A549 (cell line): ENCODE measurements at regions not wholly inside any gene's neighbourhood (a gene's known extent, or its start where the extent isn't known, plus 50 kb on each side); places are given as distances from the start of the nearest gene placed in this dataset.

Experiments
- CBX2 ChIP-seq: fragments of 200-600 bp; sonication (generic); IDR thresholded peaks from 2 replicates; pipeline ENCODE4 v1.6.1; 2016; ENCODE audit warnings: low read depth, mild to moderate bottlenecking, borderline replicate concordance
- CBX8 ChIP-seq: fragments of 200-600 bp; sonication (generic); IDR thresholded peaks from 2 replicates; pipeline ENCODE4 v1.6.1; 2016
- CEBPB ChIP-seq, 2 experiments: fragments of >200 bp in 1 of 2; sonication (Bioruptor Twin) in 1 of 2; formaldehyde crosslinking in 1 of 2; IDR thresholded peaks; 2 replicates each; pipeline ENCODE4 v1.6.1; 2012 to 2016
- CHD2 ChIP-seq: fragments of 150-350 bp; IDR thresholded peaks from 2 replicates; pipeline ENCODE4 v1.6.1; 2014; ENCODE audit warnings: low read length; ENCODE audit not compliant: partially characterized antibody
- EHF ChIP-seq: fragments of 250-450 bp; sonication (Bioruptor Pico); IDR thresholded peaks from 2 replicates; pipeline ENCODE4 v1.5.0; 2020; ENCODE audit warnings: mild to moderate bottlenecking
- MAZ ChIP-seq: fragments of 150-350 bp; IDR thresholded peaks from 2 replicates; pipeline ENCODE4 v1.6.1; 2014; ENCODE audit warnings: antibody characterized with exemption, low read depth, low read length, borderline replicate concordance
- POLR2A ChIP-seq: IDR thresholded peaks from 2 replicates; pipeline ENCODE4 v1.6.1; 2012; ENCODE audit warnings: mild to moderate bottlenecking, low read length
- RAD21 ChIP-seq, 2 experiments: fragments of >200 bp in 1 of 2; sonication (Bioruptor Twin) in 1 of 2; formaldehyde crosslinking in 1 of 2; IDR thresholded peaks in 1 of 2; conservative IDR thresholded peaks in 1 of 2; 2 replicates in 1 of 2; 3 replicates in 1 of 2; pipeline ENCODE4 v1.6.1; 2012 to 2018; ENCODE audit warnings: inconsistent platforms in 1 of 2
- RCOR1 ChIP-seq: fragments of 150-350 bp; IDR thresholded peaks from 2 replicates; pipeline ENCODE4 v1.6.1; 2014; ENCODE audit warnings: antibody characterized with exemption, low read length, low read depth
- TF ChIP-seq, protein P1 (sequence below): fragments of >200 bp; sonication (Bioruptor Twin); formaldehyde crosslinking; IDR thresholded peaks from 3 replicates; pipeline ENCODE4 v1.5.1; 2016
- TF ChIP-seq, protein P2 (sequence below): fragments of 450-650 bp; IDR thresholded peaks from 2 replicates; pipeline ENCODE4 v1.6.1; 2014; ENCODE audit warnings: antibody characterized with exemption
- TF ChIP-seq, protein P3 (sequence below): IDR thresholded peaks from 2 replicates; pipeline ENCODE4 v1.6.1; 2012
- TF ChIP-seq, protein P4 (sequence below): fragments of 250-450 bp; sonication (Bioruptor Pico); IDR thresholded peaks from 2 replicates; pipeline ENCODE4 v1.5.0; 2020; ENCODE audit warnings: low read depth, mild to moderate bottlenecking, moderate library complexity

DNA sequence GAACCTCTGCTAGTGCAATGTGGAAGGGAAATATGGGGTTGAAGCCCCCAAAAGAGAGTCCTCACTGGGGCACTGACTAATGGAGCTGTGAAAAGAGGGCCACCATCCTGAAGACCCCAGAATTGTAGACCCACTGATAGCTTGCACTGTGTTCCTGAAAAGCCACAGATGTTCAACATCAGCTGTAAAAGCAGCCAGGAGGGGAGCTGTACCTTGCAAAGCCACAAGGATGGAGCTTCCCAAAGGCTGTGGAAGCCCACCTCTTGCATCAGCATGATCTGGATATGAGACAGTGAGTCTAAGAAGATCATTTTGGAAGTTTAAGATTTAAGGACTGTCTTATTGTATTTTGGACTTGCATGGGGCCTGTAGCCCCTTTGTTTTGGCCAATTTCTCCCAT, 125.8 kb upstream of the TGFBR2 start:
- TF ChIP-seq, protein P1, sequence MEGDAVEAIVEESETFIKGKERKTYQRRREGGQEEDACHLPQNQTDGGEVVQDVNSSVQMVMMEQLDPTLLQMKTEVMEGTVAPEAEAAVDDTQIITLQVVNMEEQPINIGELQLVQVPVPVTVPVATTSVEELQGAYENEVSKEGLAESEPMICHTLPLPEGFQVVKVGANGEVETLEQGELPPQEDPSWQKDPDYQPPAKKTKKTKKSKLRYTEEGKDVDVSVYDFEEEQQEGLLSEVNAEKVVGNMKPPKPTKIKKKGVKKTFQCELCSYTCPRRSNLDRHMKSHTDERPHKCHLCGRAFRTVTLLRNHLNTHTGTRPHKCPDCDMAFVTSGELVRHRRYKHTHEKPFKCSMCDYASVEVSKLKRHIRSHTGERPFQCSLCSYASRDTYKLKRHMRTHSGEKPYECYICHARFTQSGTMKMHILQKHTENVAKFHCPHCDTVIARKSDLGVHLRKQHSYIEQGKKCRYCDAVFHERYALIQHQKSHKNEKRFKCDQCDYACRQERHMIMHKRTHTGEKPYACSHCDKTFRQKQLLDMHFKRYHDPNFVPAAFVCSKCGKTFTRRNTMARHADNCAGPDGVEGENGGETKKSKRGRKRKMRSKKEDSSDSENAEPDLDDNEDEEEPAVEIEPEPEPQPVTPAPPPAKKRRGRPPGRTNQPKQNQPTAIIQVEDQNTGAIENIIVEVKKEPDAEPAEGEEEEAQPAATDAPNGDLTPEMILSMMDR, result no peak
- TF ChIP-seq, protein P2, sequence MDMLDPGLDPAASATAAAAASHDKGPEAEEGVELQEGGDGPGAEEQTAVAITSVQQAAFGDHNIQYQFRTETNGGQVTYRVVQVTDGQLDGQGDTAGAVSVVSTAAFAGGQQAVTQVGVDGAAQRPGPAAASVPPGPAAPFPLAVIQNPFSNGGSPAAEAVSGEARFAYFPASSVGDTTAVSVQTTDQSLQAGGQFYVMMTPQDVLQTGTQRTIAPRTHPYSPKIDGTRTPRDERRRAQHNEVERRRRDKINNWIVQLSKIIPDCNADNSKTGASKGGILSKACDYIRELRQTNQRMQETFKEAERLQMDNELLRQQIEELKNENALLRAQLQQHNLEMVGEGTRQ, result no peak
- TF ChIP-seq CEBPB (IDR thresholded peaks at IDR 0.05) (no peak), POLR2A (no peak), CBX2 (no peak), RAD21 (conservative IDR thresholded peaks at IDR 0.05 in 1 of 2, IDR thresholded peaks at IDR 0.05 in 1 of 2) (no peak), MAZ (no peak), CBX8 (no peak), EHF (no peak), RCOR1 (no peak), CHD2 (no peak)
- TF ChIP-seq, protein P3, sequence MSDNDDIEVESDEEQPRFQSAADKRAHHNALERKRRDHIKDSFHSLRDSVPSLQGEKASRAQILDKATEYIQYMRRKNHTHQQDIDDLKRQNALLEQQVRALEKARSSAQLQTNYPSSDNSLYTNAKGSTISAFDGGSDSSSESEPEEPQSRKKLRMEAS, result no peak
- TF ChIP-seq, protein P4, sequence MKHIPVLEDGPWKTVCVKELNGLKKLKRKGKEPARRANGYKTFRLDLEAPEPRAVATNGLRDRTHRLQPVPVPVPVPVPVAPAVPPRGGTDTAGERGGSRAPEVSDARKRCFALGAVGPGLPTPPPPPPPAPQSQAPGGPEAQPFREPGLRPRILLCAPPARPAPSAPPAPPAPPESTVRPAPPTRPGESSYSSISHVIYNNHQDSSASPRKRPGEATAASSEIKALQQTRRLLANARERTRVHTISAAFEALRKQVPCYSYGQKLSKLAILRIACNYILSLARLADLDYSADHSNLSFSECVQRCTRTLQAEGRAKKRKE (CRISPR knock-in tag), result no peak
